ENCODE measurements at regions not wholly inside any gene's neighbourhood (a gene's known extent, or its start where the extent isn't known, plus 50 kb on each side); places are given as distances from the start of the nearest gene placed in this dataset.
A peak's percentile ranks its signal among the peaks of the same experiment; 100 is the strongest.
"Not testable (repeated sequence)": the region's sequence is repeated elsewhere in the genome, so short reads cannot be mapped to it uniquely, and the experiment has no call there.

DNA sequence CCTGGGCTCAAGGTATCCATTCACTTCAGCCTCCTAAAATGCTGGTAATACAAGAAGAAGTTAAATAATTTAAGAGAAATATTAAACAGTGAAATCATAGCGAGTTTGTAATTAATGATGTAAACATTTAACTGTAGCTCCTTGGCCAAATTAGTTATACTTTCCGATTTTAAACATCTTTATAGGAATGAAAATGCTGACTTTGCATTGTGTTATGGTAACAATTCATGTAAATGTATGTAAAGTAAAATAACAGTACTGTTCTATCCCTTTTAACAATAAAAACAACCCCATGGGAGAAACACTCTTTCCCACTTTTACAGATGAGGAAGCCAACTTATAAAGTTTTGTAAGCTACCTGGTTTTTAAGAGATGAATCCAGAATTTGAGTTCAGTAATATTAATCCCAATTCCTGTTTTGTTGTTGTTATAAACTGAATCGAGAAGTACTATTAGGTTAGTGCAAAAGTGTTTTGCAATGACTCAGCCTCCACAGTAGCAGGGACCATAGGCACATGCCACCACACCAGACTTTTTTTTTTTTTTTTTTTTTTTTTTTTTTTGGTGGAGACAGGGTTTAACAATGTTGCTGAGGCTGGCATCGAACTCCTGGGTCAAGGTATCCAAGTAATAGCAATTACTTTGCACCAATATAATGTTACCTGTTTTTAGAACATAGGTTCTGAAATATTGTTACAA, 1360.4 kb downstream of the BRINP3 start:
- Histone ChIP-seq H3K27ac (ENCODE audit: low read length) (no peak overlapping the region), H3K9me3 (ENCODE audit: control insufficient read depth, insufficient read depth, low read length) (no peaks in the 10 kb centered on the region), H3K4me3 (ENCODE audit: low read length) (no peak overlapping the region), H3K4me1 (ENCODE audit: control insufficient read depth, insufficient read depth, low read length) (no peaks in the 10 kb centered on the region), H3K36me3 (ENCODE audit: control insufficient read depth, insufficient read depth, low read length) (no peaks in the 10 kb centered on the region), H3K27me3 (ENCODE audit: control insufficient read depth, insufficient read depth, low read length) (no peaks in the 10 kb centered on the region)
- no peak for DNase-seq (ENCODE audit: low read depth, low spot score)
- WGBS (ENCODE audit: insufficient coverage, insufficient read length): no CpG with 5 or more reads among the region's 4 CpGs

DNA sequence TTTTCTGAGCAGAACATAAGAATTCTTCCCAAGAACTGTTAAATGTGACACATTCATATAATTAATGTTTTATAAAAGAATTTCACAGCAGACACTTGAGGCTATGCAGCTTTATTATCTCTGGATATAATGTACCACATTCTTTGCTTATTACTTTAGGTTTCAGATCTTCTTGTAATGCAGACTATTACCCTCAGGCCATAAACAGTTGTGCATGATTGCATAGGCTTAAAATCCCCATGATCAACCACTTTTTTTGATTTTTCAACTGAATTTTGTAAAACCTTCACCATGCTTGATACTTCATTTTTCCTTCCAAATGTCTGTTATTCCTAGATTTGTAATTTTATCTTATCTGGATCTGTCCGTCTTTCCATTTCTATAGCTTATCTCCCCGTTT, 1355.7 kb downstream of the BRINP3 start:
- H3K27me3 ChIP-seq (ENCODE audit: control insufficient read depth, insufficient read depth, low read length): no peaks in the 10 kb centered on the region
- H3K36me3 ChIP-seq (ENCODE audit: control insufficient read depth, insufficient read depth, low read length): no peaks in the 10 kb centered on the region
- no peaks in the 10 kb centered on the region for H3K4me1 ChIP-seq (ENCODE audit: control insufficient read depth, insufficient read depth, low read length)
- H3K27ac ChIP-seq (ENCODE audit: low read length): no peak overlapping the region
- no peak for DNase-seq (ENCODE audit: low read depth, low spot score)
- no peaks in the 10 kb centered on the region for H3K9me3 ChIP-seq (ENCODE audit: control insufficient read depth, insufficient read depth, low read length)
- no peak overlapping the region for H3K4me3 ChIP-seq (ENCODE audit: low read length)
- no CpG with 5 or more reads among the region's 2 CpGs for WGBS (ENCODE audit: insufficient coverage, insufficient read length)

DNA sequence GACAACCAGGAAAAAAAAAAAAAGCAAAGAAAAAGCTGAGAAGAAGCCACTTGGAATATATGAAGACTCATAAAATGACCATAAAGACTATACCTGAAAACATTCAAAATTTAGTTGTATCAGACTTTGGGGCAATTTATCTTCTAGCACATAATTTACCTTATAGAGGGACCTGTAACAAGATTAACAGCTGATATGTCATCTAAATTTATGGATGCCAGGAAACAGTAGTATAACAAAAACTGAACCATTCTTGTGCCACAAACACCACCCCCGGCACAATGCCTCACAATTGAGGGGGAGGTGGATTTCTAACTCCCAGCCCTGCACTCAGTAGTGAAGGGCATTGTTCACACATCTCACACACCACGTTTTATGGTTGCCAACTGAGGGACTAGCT, 1352.0 kb downstream of the BRINP3 start:
- no peaks in the 10 kb centered on the region for H3K27me3 ChIP-seq (ENCODE audit: control insufficient read depth, insufficient read depth, low read length)
- H3K36me3 ChIP-seq (ENCODE audit: control insufficient read depth, insufficient read depth, low read length): no peaks in the 10 kb centered on the region
- no peak overlapping the region for H3K4me3 ChIP-seq (ENCODE audit: low read length)
- whole genome bisulfite sequencing (ENCODE audit: insufficient coverage, insufficient read length): no CpG with 5 or more reads among the region's 2 CpGs
- DNase-seq (ENCODE audit: low read depth, low spot score): no peak
- H3K27ac ChIP-seq (ENCODE audit: low read length): no peak overlapping the region
- H3K9me3 ChIP-seq (ENCODE audit: control insufficient read depth, insufficient read depth, low read length): no peaks in the 10 kb centered on the region
- no peaks in the 10 kb centered on the region for H3K4me1 ChIP-seq (ENCODE audit: control insufficient read depth, insufficient read depth, low read length)

DNA sequence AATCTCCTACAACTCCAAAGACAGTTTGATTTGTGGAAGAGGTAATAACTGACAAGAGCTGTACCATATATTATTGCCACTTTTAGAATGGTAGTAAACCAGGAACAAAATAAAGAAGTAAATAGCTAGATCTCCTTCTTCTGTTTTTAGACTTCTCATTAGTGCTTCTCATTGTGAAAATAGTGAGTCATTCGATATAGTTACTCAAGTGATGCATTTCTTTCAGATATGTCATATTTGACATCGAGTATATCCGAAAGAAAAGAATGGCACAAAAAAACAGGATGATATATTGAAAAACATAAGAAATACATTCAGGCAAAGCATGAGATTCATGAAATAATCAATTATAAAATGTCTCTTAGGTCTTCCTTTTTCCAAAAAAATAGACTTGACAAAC, 1346.1 kb downstream of the BRINP3 start:
- WGBS (ENCODE audit: insufficient coverage, insufficient read length): no CpG with 5 or more reads among the region's 3 CpGs

DNA sequence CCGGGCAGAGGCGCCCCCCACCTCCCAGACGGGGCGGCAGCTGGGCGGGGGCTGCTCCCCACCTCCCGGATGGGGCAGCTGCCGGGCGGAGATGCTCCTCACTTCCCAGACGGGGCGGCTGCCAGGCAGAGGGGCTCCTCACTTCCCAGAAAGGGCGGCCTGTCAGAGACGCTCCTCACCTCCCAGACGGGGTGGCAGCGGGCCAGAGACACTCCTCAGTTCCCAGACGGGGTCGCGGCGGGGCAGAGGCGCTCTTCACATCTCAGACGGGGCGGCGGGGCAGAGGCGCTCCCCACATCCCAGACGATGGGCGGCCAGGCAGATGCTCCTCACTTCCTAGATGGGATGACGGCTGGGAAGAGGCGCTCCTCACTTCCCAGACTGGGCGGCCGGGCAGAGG, 1337.9 kb downstream of the BRINP3 start:
- H3K36me3 ChIP-seq (ENCODE audit: control insufficient read depth, insufficient read depth, low read length); H3K4me1 ChIP-seq (ENCODE audit: control insufficient read depth, insufficient read depth, low read length); H3K27ac ChIP-seq (ENCODE audit: low read length); H3K27me3 ChIP-seq (ENCODE audit: control insufficient read depth, insufficient read depth, low read length); H3K4me3 ChIP-seq (ENCODE audit: low read length); DNase-seq (ENCODE audit: low read depth, low spot score); H3K9me3 ChIP-seq (ENCODE audit: control insufficient read depth, insufficient read depth, low read length): not testable (repeated sequence)
- no CpG with 5 or more reads among the region's 29 CpGs for WGBS (ENCODE audit: insufficient coverage, insufficient read length)

More for the DNA sequence above, 1346.1 kb downstream of the BRINP3 start:
- Histone ChIP-seq H3K36me3 (ENCODE audit: control insufficient read depth, insufficient read depth, low read length) (no peaks in the 10 kb centered on the region), H3K9me3 (ENCODE audit: control insufficient read depth, insufficient read depth, low read length) (no peaks in the 10 kb centered on the region), H3K27me3 (ENCODE audit: control insufficient read depth, insufficient read depth, low read length) (no peaks in the 10 kb centered on the region), H3K4me1 (ENCODE audit: control insufficient read depth, insufficient read depth, low read length) (no peaks in the 10 kb centered on the region), H3K4me3 (ENCODE audit: low read length) (no peak overlapping the region), H3K27ac (ENCODE audit: low read length) (no peak overlapping the region)
- DNase-seq (ENCODE audit: low read depth, low spot score): no peak

DNA sequence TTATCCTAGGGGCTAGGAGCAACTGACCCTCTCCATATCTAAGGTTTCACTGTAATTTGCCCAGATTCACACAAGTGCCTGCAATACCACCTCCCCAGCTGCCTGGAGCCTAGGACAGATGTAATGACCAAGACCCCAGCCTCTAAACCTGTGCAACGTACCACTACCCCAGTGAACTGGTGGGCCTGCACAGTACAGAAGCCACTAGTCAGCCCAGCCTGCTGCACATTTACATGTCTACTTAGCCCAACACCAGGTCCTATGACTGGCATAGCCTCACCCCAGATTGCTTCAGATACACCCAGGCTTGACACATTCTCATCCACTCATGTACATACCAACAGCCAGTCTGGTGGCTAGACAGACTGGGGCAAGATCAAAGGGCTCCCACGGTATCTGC, 1336.6 kb downstream of the BRINP3 start:
- Histone ChIP-seq H3K27ac (ENCODE audit: low read length) (no peak overlapping the region), H3K9me3 (ENCODE audit: control insufficient read depth, insufficient read depth, low read length) (no peaks in the 10 kb centered on the region), H3K4me1 (ENCODE audit: control insufficient read depth, insufficient read depth, low read length) (no peaks in the 10 kb centered on the region), H3K27me3 (ENCODE audit: control insufficient read depth, insufficient read depth, low read length) (no peaks in the 10 kb centered on the region), H3K4me3 (ENCODE audit: low read length) (no peak overlapping the region), H3K36me3 (ENCODE audit: control insufficient read depth, insufficient read depth, low read length) (no peaks in the 10 kb centered on the region)
- DNase-seq (ENCODE audit: low read depth, low spot score): no peak
- WGBS (ENCODE audit: insufficient coverage, insufficient read length): no CpG with 5 or more reads among the region's 2 CpGs

DNA sequence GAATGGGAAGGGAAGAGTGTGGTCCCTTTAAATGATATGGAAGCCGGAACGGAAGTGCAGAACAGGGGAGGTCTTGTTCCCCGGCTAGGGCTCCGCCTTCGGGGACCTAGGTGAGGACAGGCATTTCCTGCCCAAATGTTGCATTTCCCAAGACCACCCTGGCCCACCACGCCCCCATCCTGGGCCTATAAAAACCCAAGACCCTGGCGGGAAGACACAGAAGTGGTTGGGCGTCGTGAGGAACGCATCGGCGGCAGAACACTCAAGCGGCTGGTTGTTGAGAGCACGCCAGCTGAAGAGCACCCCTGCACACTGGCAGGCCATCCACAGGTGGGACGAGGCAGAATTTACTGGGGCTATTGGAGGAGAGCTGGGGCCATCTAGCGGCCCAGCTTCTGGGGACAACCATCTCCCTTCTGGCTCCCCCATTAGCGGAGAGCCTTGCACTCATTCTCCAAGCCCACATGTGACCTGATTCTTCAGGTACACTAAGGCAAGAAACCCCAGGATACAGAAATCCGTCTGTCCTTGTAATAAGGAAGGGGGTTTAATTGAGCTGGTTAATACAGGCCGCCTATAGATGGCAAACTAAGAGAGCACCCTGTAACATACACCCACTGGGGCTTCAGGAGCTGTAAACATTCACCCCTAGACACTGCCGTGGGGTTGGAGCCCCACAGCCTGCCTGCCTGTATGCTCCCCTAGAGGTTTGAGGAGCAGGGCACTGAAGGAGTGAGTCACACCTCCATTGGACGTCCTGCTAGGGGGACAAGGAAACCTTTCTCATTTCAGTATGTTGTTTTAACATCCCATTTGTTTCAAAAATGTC, 1327.9 kb downstream of the BRINP3 start:
- peak; percentile 37 for DNase-seq (ENCODE audit: low read depth, low spot score)
- Histone ChIP-seq H3K27me3 (ENCODE audit: control insufficient read depth, insufficient read depth, low read length) (no peaks in the 10 kb centered on the region), H3K36me3 (ENCODE audit: control insufficient read depth, insufficient read depth, low read length) (no peaks in the 10 kb centered on the region), H3K4me3 (ENCODE audit: low read length) (no peak overlapping the region), H3K27ac (ENCODE audit: low read length) (no peak overlapping the region), H3K4me1 (ENCODE audit: control insufficient read depth, insufficient read depth, low read length) (no peaks in the 10 kb centered on the region), H3K9me3 (ENCODE audit: control insufficient read depth, insufficient read depth, low read length) (no peaks in the 10 kb centered on the region)
- no CpG with 5 or more reads among the region's 21 CpGs for WGBS (ENCODE audit: insufficient coverage, insufficient read length)

DNA sequence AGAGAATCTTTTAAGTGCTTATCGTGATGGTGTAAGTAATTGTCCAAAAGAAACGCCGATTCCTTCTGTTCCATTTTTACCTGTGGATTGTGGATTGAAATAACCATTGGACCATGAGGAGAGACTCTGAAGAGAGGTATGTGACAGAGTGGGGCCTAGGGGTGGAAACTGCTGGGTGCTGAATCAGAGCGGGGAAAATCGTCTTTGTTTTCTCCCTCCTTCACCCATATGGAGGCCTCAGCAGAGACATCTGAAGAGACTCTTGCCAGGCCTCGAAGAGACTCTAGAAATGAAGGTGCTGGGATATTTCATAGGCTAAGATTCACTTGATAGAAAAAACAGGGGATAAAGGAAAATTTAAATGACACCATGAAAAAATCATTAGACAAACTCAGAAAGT, 1327.0 kb downstream of the BRINP3 start:
- Histone ChIP-seq H3K4me3 (ENCODE audit: low read length) (no peak overlapping the region), H3K27ac (ENCODE audit: low read length) (no peak overlapping the region), H3K36me3 (ENCODE audit: control insufficient read depth, insufficient read depth, low read length) (no peaks in the 10 kb centered on the region), H3K4me1 (ENCODE audit: control insufficient read depth, insufficient read depth, low read length) (no peaks in the 10 kb centered on the region), H3K9me3 (ENCODE audit: control insufficient read depth, insufficient read depth, low read length) (no peaks in the 10 kb centered on the region), H3K27me3 (ENCODE audit: control insufficient read depth, insufficient read depth, low read length) (no peaks in the 10 kb centered on the region)
- DNase-seq (ENCODE audit: low read depth, low spot score): no peak
- no CpG with 5 or more reads among the region's 6 CpGs for WGBS (ENCODE audit: insufficient coverage, insufficient read length)

DNA sequence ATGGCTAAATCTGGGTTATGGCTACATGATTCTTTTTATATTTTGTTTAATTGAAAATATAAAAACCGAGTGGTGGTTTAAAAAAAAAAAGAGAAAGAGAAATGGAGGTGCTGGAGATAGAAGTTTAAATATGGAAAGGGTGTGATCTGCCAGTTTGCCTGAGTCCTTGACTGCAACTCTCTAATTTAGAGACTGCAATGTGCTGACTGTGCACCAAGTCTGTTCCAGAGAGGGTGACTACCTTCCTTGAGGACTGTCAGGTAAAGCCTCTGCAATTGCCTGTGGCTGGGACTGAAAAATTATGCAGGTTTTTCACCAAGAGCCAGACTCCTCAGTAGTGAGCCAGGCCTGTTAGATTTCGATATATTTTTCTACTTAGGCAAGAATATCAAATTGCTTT, 1326.3 kb downstream of the BRINP3 start:
- Histone ChIP-seq H3K27me3 (ENCODE audit: control insufficient read depth, insufficient read depth, low read length) (no peaks in the 10 kb centered on the region), H3K9me3 (ENCODE audit: control insufficient read depth, insufficient read depth, low read length) (no peaks in the 10 kb centered on the region), H3K36me3 (ENCODE audit: control insufficient read depth, insufficient read depth, low read length) (no peaks in the 10 kb centered on the region), H3K4me3 (ENCODE audit: low read length) (no peak overlapping the region), H3K27ac (ENCODE audit: low read length) (no peak overlapping the region), H3K4me1 (ENCODE audit: control insufficient read depth, insufficient read depth, low read length) (no peaks in the 10 kb centered on the region)
- no peak for DNase-seq (ENCODE audit: low read depth, low spot score)
- 100% methylated on average over 1 of the region's 2 CpGs for WGBS (ENCODE audit: insufficient coverage, insufficient read length)

DNA sequence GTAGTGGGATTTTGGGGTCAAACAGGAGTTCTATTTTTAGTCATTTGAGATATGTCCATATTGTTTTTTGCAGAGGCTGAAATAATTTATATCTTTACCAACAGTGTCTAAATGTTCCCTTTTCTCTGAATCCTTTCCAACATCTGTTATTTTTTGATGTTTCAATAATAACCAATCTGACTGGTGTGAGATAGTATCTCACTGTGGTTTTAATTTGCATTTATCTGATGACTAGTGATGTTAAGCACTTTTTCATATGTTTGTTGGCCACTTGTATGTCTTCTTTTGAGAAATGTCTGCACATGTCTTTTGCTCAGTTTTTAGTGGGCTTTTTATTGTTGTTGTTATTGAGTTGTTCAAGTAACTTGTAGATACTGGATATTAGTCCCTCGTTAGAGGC, 1325.0 kb downstream of the BRINP3 start:
- DNase-seq (ENCODE audit: low read depth, low spot score): no peak
- Histone ChIP-seq H3K27ac (ENCODE audit: low read length) (no peak overlapping the region), H3K36me3 (ENCODE audit: control insufficient read depth, insufficient read depth, low read length) (no peaks in the 10 kb centered on the region), H3K27me3 (ENCODE audit: control insufficient read depth, insufficient read depth, low read length) (no peaks in the 10 kb centered on the region), H3K9me3 (ENCODE audit: control insufficient read depth, insufficient read depth, low read length) (no peaks in the 10 kb centered on the region), H3K4me1 (ENCODE audit: control insufficient read depth, insufficient read depth, low read length) (no peaks in the 10 kb centered on the region), H3K4me3 (ENCODE audit: low read length) (no peak overlapping the region)
- WGBS (ENCODE audit: insufficient coverage, insufficient read length): no CpG with 5 or more reads among the region's 1 CpG

DNA sequence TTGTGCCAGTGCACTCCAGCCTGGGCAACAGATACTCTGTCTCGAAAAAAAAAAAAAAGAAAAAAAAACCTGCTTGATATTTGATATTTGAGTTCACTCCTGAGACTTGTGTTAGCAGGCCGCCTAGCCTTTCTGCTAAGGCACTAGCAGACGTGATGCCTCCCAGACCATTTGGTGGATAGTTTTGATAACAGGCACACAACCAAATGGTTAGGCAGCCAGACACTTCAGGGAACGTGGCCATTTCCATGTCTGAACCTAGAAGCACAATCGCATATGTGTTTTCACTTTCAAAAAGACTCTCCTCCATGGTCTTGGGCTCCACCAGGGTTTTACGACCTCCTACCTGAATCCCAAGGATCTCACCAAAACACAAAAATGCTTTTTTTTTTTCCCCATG, 1319.5 kb downstream of the BRINP3 start:
- DNase-seq (ENCODE audit: low read depth, low spot score): no peak
- H3K27me3 ChIP-seq (ENCODE audit: control insufficient read depth, insufficient read depth, low read length): no peaks in the 10 kb centered on the region
- H3K9me3 ChIP-seq (ENCODE audit: control insufficient read depth, insufficient read depth, low read length): no peaks in the 10 kb centered on the region
- WGBS (ENCODE audit: insufficient coverage, insufficient read length): no CpG with 5 or more reads among the region's 6 CpGs
- no peaks in the 10 kb centered on the region for H3K36me3 ChIP-seq (ENCODE audit: control insufficient read depth, insufficient read depth, low read length)
- H3K27ac ChIP-seq (ENCODE audit: low read length): no peak overlapping the region
- H3K4me3 ChIP-seq (ENCODE audit: low read length): no peak overlapping the region
- H3K4me1 ChIP-seq (ENCODE audit: control insufficient read depth, insufficient read depth, low read length): no peaks in the 10 kb centered on the region

Measured in iPS DF 6.9 (cell line).